IPS-20b (cell line): ENCODE measurements at regions not wholly inside any gene's neighbourhood (a gene's known extent, or its start where the extent isn't known, plus 50 kb on each side); places are given as distances from the start of the nearest gene placed in this dataset.
"Not testable (repeated sequence)": the region's sequence is repeated elsewhere in the genome, so short reads cannot be mapped to it uniquely, and the experiment has no call there.

Experiments used
- H3K27ac ChIP-seq: one replicate; pipeline ENCODE4 v1.5.1; 2013; ENCODE audit warnings: low read length
- H3K27me3 ChIP-seq: 2 replicates; pipeline ENCODE4 v1.6.1; 2013; ENCODE audit warnings: mild to moderate bottlenecking, low read length, inconsistent platforms; ENCODE audit not compliant: insufficient read depth
- H3K36me3 ChIP-seq: 2 replicates; pipeline ENCODE4 v1.6.1; 2013; ENCODE audit warnings: low read depth, mild to moderate bottlenecking, inconsistent platforms, low read length, moderate library complexity; ENCODE audit not compliant: insufficient read depth
- H3K4me1 ChIP-seq: 2 replicates; pipeline ENCODE4 v1.6.1; 2013; ENCODE audit warnings: mild to moderate bottlenecking, control low read depth, inconsistent platforms, low read length, moderate library complexity; ENCODE audit not compliant: insufficient read depth
- H3K4me3 ChIP-seq: 2 replicates; pipeline ENCODE4 v1.5.1; 2013; ENCODE audit warnings: mild to moderate bottlenecking, low read length, inconsistent platforms
- H3K9ac ChIP-seq: 2 replicates; pipeline ENCODE4 v1.6.1; 2013; ENCODE audit warnings: low read depth, mild to moderate bottlenecking, inconsistent platforms, low read length, moderate library complexity
- H3K9me3 ChIP-seq: 2 replicates; pipeline ENCODE4 v1.6.1; 2013; ENCODE audit warnings: mild to moderate bottlenecking, low read depth, low read length, inconsistent platforms; ENCODE audit not compliant: insufficient read depth

GRCh38 chr2:181803903-181804799, 87.4 kb upstream of the ITPRID2 start:
- H3K36me3 ChIP-seq, H3K9me3 ChIP-seq, H3K4me1 ChIP-seq, H3K27ac ChIP-seq, H3K9ac ChIP-seq, H3K27me3 ChIP-seq: not testable (repeated sequence)
- H3K4me3 ChIP-seq: peak overlapping the region; percentile 46; the same call in 1 of the 2 replicates

GRCh38 chr2:181805228-181806038, 86.1 kb upstream of the ITPRID2 start:
- no peak overlapping the region for H3K4me3 ChIP-seq
- H3K9me3 ChIP-seq: no peaks in the 10 kb centered on the region
- H3K4me1 ChIP-seq: no peaks in the 10 kb centered on the region; the same call in 1 of the 2 replicates
- H3K36me3 ChIP-seq: no peaks in the 10 kb centered on the region
- no peaks in the 10 kb centered on the region for H3K27me3 ChIP-seq
- no peak overlapping the region for H3K9ac ChIP-seq
- no peak overlapping the region for H3K27ac ChIP-seq

GRCh38 chr2:181806039-181806392, 85.5 kb upstream of the ITPRID2 start:
- Histone ChIP-seq H3K9me3 (no peaks in the 10 kb centered on the region), H3K36me3 (no peaks in the 10 kb centered on the region), H3K27me3 (no peaks in the 10 kb centered on the region), H3K9ac (no peak overlapping the region), H3K4me1 (no peaks in the 10 kb centered on the region; the same call in none of the 2 replicates), H3K27ac (no peak overlapping the region), H3K4me3 (no peak overlapping the region)

GRCh38 chr2:181807526-181807925, 84.0 kb upstream of the ITPRID2 start:
- Histone ChIP-seq H3K27ac (no peak overlapping the region), H3K4me1 (peaks cover 3% of the 10 kb centered on the region), H3K27me3 (no peaks in the 10 kb centered on the region), H3K9ac (no peak overlapping the region), H3K4me3 (no peak overlapping the region), H3K9me3 (no peaks in the 10 kb centered on the region), H3K36me3 (no peaks in the 10 kb centered on the region)

GRCh38 chr2:181810823-181811695, 80.5 kb upstream of the ITPRID2 start:
- H3K9ac ChIP-seq: no peak overlapping the region
- H3K27me3 ChIP-seq: no peaks in the 10 kb centered on the region
- H3K4me3 ChIP-seq: no peak overlapping the region
- peaks cover 3% of the 10 kb centered on the region; the same call in 1 of the 2 replicates for H3K4me1 ChIP-seq
- H3K36me3 ChIP-seq: no peaks in the 10 kb centered on the region
- H3K9me3 ChIP-seq: no peaks in the 10 kb centered on the region
- no peak overlapping the region for H3K27ac ChIP-seq

GRCh38 chr2:181812106-181812743, 79.3 kb upstream of the ITPRID2 start:
- Histone ChIP-seq H3K27me3 (no peaks in the 10 kb centered on the region), H3K27ac (no peak overlapping the region), H3K9ac (no peak overlapping the region), H3K9me3 (no peaks in the 10 kb centered on the region), H3K4me3 (no peak overlapping the region), H3K36me3 (no peaks in the 10 kb centered on the region), H3K4me1 (peaks cover 3% of the 10 kb centered on the region; the same call in 1 of the 2 replicates)

GRCh38 chr2:181814057-181814491, 77.5 kb upstream of the ITPRID2 start:
- no peak overlapping the region for H3K4me3 ChIP-seq
- no peaks in the 10 kb centered on the region for H3K27me3 ChIP-seq
- no peaks in the 10 kb centered on the region for H3K36me3 ChIP-seq
- no peaks in the 10 kb centered on the region for H3K9me3 ChIP-seq
- no peak overlapping the region for H3K9ac ChIP-seq
- peaks cover 3% of the 10 kb centered on the region for H3K4me1 ChIP-seq
- H3K27ac ChIP-seq: no peak overlapping the region

- no peak overlapping the region for H3K9ac ChIP-seq
- no peaks in the 10 kb centered on the region; the same call in 1 of the 2 replicates for H3K4me1 ChIP-seq
- H3K9me3 ChIP-seq: no peaks in the 10 kb centered on the region
- no peaks in the 10 kb centered on the region for H3K27me3 ChIP-seq
- H3K27ac ChIP-seq: no peak overlapping the region
- H3K36me3 ChIP-seq: no peaks in the 10 kb centered on the region
- no peak overlapping the region for H3K4me3 ChIP-seq
Observed at GRCh38 chr2:181817509-181817908, 74.0 kb upstream of the ITPRID2 start.

- no peaks in the 10 kb centered on the region for H3K36me3 ChIP-seq
- H3K9ac ChIP-seq: no peak overlapping the region
Observed at GRCh38 chr2:181818058-181818680, 73.4 kb upstream of the ITPRID2 start.

GRCh38 chr2:181818840-181819239, 72.7 kb upstream of the ITPRID2 start:
- H3K4me3 ChIP-seq: no peak overlapping the region
- H3K9me3 ChIP-seq: no peaks in the 10 kb centered on the region
- H3K9ac ChIP-seq: no peak overlapping the region
- H3K4me1 ChIP-seq: no peaks in the 10 kb centered on the region; the same call in 1 of the 2 replicates
- no peaks in the 10 kb centered on the region for H3K36me3 ChIP-seq
- no peak overlapping the region for H3K27ac ChIP-seq
- H3K27me3 ChIP-seq: no peaks in the 10 kb centered on the region

More at GRCh38 chr2:181818058-181818680, 73.4 kb upstream of the ITPRID2 start:
- no peaks in the 10 kb centered on the region for H3K9me3 ChIP-seq
- H3K27me3 ChIP-seq: no peaks in the 10 kb centered on the region
- H3K4me3 ChIP-seq: no peak overlapping the region
- H3K4me1 ChIP-seq: no peaks in the 10 kb centered on the region; the same call in 1 of the 2 replicates
- H3K27ac ChIP-seq: no peak overlapping the region
